Mesothelial cell of epicardium (in vitro differentiated cells): ENCODE measurements at regions not wholly inside any gene's neighbourhood (a gene's known extent, or its start where the extent isn't known, plus 50 kb on each side); places are given as distances from the start of the nearest gene placed in this dataset.
"Not testable (repeated sequence)": the region's sequence is repeated elsewhere in the genome, so short reads cannot be mapped to it uniquely, and the experiment has no call there.

Source experiments
- DNase-seq, 2 experiments: peaks; one replicate each; pipeline ENCODE4 v3.0.0; 2021; ENCODE audit warnings: low spot score in 2 of 2; ENCODE audit not compliant: unreplicated experiment in 2 of 2
- H3K27ac Mint-ChIP-seq: 2 replicates; pipeline ENCODE4 v1.8.0; 2021; ENCODE audit warnings: mixed read lengths
- H3K27me3 Mint-ChIP-seq: 2 replicates; pipeline ENCODE4 v1.8.0; 2021; ENCODE audit warnings: low read depth, mixed read lengths
- H3K36me3 Mint-ChIP-seq: 2 replicates; pipeline ENCODE4 v1.8.0; 2021; ENCODE audit warnings: mixed read lengths
- H3K4me1 Mint-ChIP-seq: 2 replicates; pipeline ENCODE4 v1.8.0; 2021; ENCODE audit warnings: mixed read lengths
- H3K4me3 Mint-ChIP-seq: 2 replicates; pipeline ENCODE4 v1.8.0; 2021; ENCODE audit warnings: mild to moderate bottlenecking, moderate library complexity, mixed read lengths
- H3K9me3 Mint-ChIP-seq: 2 replicates; pipeline ENCODE4 v1.8.0; 2021; ENCODE audit warnings: mixed read lengths
- TF ChIP-seq, protein P1 (sequence below): fragments of 200-600 bp; sonication (generic); IDR thresholded peaks from one replicate; pipeline ENCODE4 v1.5.0; 2021; ENCODE audit warnings: antibody characterized with exemption; ENCODE audit not compliant: unreplicated experiment

DNA sequence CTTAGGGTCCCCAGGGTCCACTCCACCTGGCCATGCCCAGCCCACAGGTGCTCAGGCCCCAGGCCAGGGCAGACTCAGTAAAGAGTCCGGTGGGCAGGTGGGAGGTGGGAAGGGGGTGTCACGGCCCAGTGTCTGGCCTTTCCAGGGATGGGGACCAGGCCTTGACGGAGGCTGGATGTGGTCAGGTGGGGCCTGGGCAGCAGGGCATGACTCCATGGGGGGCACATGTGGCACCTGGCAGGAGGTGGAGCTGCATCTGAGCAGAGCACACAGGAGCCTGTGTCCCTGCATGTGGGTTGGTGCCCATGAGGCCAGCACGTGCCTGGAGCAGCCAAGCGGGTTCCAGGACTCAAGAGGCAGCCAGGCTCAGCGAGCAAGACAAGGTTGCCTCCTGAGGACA lies 132.9 kb downstream of the FAM53A start:
- Mint-ChIP-seq H3K4me1 (peaks cover 16% of the 10 kb centered on the region), H3K27me3 (peaks cover 40% of the 10 kb centered on the region), H3K4me3 (no peak overlapping the region), H3K9me3 (no peaks in the 10 kb centered on the region), H3K36me3 (no peaks in the 10 kb centered on the region), H3K27ac (no peak overlapping the region)
- DNase-seq: no peak
- TF ChIP-seq, protein P1, sequence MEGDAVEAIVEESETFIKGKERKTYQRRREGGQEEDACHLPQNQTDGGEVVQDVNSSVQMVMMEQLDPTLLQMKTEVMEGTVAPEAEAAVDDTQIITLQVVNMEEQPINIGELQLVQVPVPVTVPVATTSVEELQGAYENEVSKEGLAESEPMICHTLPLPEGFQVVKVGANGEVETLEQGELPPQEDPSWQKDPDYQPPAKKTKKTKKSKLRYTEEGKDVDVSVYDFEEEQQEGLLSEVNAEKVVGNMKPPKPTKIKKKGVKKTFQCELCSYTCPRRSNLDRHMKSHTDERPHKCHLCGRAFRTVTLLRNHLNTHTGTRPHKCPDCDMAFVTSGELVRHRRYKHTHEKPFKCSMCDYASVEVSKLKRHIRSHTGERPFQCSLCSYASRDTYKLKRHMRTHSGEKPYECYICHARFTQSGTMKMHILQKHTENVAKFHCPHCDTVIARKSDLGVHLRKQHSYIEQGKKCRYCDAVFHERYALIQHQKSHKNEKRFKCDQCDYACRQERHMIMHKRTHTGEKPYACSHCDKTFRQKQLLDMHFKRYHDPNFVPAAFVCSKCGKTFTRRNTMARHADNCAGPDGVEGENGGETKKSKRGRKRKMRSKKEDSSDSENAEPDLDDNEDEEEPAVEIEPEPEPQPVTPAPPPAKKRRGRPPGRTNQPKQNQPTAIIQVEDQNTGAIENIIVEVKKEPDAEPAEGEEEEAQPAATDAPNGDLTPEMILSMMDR: no peak

DNA sequence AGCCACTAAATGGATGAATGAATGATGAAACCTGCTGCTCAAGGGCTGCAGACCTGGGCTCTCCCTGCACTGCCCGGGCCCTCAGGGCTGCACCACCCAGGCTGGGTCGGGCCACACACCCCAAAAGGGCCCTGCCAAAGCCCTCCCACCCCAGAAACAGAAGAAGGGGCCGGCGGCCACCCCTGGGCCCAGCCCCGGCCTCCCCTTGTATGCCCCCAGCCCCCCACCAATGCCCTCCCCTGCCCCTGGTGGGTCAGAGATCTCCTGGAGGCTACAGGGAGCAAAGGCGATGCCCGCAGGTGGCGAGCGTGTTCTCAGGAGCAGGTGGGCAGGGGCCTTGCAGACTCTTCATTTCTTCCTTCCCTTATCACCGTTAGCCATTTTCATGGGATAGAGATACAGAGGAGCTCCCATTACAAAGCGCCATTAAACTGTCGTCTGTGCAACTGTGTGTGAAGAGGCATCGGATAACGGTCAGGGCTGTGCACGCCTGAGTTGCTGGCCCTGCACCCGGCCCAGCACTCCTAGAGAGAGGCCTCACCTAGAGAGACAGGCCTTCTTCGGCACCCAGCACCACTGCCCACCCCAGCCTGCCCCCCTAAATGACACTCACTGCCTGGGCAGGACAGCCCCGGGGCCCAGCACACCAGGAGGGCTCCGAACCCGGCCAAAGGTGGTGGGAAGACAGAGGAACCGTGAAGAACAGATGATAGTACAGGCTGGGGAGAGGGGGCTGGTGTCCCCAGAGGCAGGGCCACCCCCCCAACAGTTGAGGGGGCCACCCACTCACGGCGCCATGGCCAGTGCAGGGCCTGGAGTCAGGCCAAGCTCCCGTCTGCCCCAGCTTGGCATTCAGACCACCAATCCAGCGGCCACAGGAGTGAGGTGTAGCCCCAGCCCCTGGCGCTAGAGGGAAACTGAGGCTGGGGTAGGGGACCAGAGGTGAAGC lies 133.7 kb downstream of the FAM53A start:
- H3K4me1 Mint-ChIP-seq: peaks cover 16% of the 10 kb centered on the region

DNA sequence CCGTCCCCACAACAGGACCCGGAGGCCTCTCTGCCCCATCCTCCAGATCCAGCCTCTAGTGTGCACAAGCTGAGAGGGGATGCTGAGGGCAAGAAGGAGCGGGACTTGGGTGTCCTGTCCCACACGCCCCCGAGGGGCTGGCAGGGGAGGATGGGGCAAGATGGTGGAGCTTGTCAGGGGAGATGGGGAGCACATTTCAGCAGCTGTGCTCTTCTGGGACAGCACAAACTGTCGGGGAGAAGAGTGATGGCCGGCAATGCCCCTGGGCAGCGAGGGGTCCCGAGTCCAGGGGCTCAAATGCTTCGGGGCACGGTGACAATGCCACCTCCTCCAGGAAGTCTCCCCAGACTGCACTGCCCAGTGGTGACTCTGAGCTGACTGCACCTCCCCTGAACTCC lies 134.5 kb downstream of the FAM53A start:
- Mint-ChIP-seq H3K9me3 (no peaks in the 10 kb centered on the region), H3K4me1 (peaks cover 16% of the 10 kb centered on the region), H3K27ac (no peak overlapping the region), H3K36me3 (no peaks in the 10 kb centered on the region), H3K4me3 (no peak overlapping the region), H3K27me3 (peaks cover 28% of the 10 kb centered on the region)
- TF ChIP-seq, protein P1: no peak
- DNase-seq: no peak

More for the DNA sequence above, 133.7 kb downstream of the FAM53A start:
- H3K27me3 Mint-ChIP-seq: peaks cover 35% of the 10 kb centered on the region
- no peak overlapping the region for H3K4me3 Mint-ChIP-seq
- no peak overlapping the region for H3K27ac Mint-ChIP-seq
- DNase-seq: no peak
- no peaks in the 10 kb centered on the region for H3K36me3 Mint-ChIP-seq
- TF ChIP-seq, protein P1: no peak
- H3K9me3 Mint-ChIP-seq: no peaks in the 10 kb centered on the region

DNA sequence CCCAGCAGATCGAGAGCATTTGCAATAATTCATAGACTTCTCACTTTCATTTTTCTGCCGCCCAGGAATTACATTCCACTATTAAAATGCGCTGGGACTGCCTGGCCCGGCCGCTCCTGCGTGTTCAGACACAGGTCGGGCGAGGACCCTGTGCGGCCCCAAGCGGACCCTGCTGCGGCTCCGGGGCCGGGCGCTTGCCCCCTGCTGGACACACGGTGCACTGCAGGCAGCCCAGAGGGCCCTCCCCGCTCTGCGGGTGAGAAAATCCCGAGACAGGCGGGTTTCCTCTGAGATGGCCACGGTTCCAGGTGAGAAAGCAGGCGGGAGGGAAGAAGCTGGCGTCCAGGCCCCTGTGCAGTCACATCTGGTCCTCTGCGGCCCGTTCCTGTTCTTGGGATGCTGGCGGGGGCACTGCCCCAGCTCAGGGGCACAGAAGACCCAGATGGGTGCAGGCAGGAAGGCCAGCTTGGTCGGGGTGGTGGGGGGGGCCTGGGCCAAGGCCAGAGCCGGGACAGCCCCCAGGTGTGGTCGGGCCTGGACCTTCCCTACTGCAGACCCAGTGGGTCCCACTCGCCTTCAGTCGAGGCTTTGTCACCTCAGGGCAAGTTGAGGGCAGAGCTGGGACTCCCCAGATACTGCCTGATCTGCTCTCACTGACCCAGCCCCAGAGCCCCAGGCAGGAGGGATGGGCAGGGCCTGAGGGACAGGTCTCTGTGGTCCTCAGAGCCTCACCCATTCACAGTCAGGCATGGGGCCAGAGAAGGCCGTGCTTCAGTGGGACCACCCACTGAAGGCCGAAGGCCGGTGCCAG lies 135.1 kb downstream of the FAM53A start:
- peaks cover 16% of the 10 kb centered on the region for H3K4me1 Mint-ChIP-seq
- peak overlapping the region; percentile 74 for H3K27ac Mint-ChIP-seq
- peaks cover 23% of the 10 kb centered on the region for H3K27me3 Mint-ChIP-seq
- TF ChIP-seq, protein P1: peak; percentile 96
- peak overlapping the region; percentile 17 for H3K4me3 Mint-ChIP-seq
- H3K36me3 Mint-ChIP-seq, H3K9me3 Mint-ChIP-seq: not testable (repeated sequence)
- peak in 1 of 2 experiments; percentile 86 for DNase-seq

DNA sequence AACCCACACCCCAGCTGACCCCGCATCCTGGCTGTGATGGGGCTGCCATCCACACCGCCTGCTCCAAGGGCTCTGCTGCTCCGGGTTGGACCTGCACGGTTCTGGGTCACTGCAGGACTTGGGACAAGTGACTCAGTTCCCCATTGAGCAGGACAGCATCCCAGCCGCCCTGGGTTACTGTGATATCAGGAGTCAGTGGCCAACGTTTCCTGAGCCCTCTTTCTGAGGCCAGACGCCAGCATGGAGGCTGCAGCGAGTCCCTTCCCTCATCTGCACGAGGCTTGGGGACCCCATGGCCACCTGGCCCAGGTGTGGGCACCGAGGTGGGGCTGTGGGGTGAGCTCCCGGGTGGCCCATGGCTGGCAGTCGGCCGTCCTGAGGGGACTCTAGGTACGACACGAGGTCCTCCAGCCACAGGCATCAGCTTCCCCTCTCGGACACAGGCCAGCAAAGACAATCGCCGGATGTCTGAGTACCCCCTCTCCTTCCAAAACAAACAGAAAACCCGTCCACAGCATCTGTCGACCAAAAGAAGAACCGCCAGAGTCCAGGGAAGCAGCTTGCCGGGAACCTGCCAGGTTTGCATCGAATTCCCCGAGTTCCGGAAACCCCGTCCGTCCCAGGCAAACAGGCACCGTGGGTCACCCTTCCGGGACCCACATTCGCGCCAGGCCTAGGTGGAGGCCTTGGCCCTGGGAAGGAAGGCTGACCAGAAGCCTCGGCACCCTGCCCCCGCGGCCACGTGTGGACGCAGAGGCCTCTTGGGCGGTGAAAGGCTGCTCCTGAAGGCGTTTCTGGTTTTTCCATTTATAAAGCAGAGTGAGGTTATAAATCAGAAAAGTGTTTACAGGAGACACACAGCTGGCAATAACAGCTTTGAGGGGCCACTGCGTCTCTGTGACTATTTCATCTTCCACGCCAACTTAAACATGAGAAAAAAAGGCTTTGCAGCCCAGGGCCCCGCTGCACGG lies 136.0 kb downstream of the FAM53A start:
- Mint-ChIP-seq H3K27me3 (peaks cover 17% of the 10 kb centered on the region), H3K27ac (peak overlapping the region; percentile 74), H3K4me1 (peaks cover 16% of the 10 kb centered on the region), H3K4me3 (peak overlapping the region; percentile 17), H3K36me3 (no peaks in the 10 kb centered on the region), H3K9me3 (no peaks in the 10 kb centered on the region)
- DNase-seq: no peak
- TF ChIP-seq, protein P1: no peak
